ENCODE measurements at regions not wholly inside any gene's neighbourhood (a gene's known extent, or its start where the extent isn't known, plus 50 kb on each side); places are given as distances from the start of the nearest gene placed in this dataset.

- no peaks in the 10 kb centered on the region for H3K4me1 ChIP-seq
- H3K27ac ChIP-seq = no peak overlapping the region
- TF ChIP-seq POLR2A (IDR thresholded peaks at IDR 0.05) (no peak), POLR2AphosphoS5 (IDR thresholded peaks at IDR 0.05) (no peak), CTCF (IDR thresholded peaks at IDR 0.05) (no peak)
- no peaks in the 10 kb centered on the region for H3K9me3 ChIP-seq
- intact Hi-C loops (cut with DNase I; ENCODE audit: low total_unique reads) = no loop called here
- no peaks in the 10 kb centered on the region for H3K36me3 ChIP-seq
- no peaks in the 10 kb centered on the region for H3K27me3 ChIP-seq
- no peak for DNase-seq (ENCODE audit: low spot score in 2 of 2)
- no peak overlapping the region for H3K4me3 ChIP-seq
Observed at GRCh38 chr5:153907170-153907775, 131.4 kb downstream of the FAM114A2 start.

- intact Hi-C loops (cut with DNase I; ENCODE audit: low total_unique reads) = no loop called here
- Histone ChIP-seq H3K27ac (no peak overlapping the region), H3K36me3 (no peaks in the 10 kb centered on the region), H3K4me1 (no peaks in the 10 kb centered on the region), H3K9me3 (no peaks in the 10 kb centered on the region), H3K27me3 (no peaks in the 10 kb centered on the region), H3K4me3 (no peak overlapping the region)
- no peak for TF ChIP-seq CTCF (IDR thresholded peaks at IDR 0.05)
- no peak for TF ChIP-seq POLR2A (IDR thresholded peaks at IDR 0.05)
- no peak for DNase-seq (ENCODE audit: low spot score in 2 of 2)
Observed at GRCh38 chr5:153905219-153905618, 133.5 kb downstream of the FAM114A2 start.

GRCh38 chr5:153903321-153903720 is 135.4 kb downstream of the FAM114A2 start:
- H3K4me1 ChIP-seq = no peaks in the 10 kb centered on the region
- no peaks in the 10 kb centered on the region for H3K36me3 ChIP-seq
- no peaks in the 10 kb centered on the region for H3K9me3 ChIP-seq
- H3K27ac ChIP-seq = no peak overlapping the region
- DNase-seq (ENCODE audit: low spot score in 2 of 2) = no peak
- intact Hi-C loops (cut with DNase I; ENCODE audit: low total_unique reads) = no loop called here
- H3K27me3 ChIP-seq = no peaks in the 10 kb centered on the region
- H3K4me3 ChIP-seq = no peak overlapping the region
- TF ChIP-seq CTCF (IDR thresholded peaks at IDR 0.05) (no peak), POLR2A (IDR thresholded peaks at IDR 0.05) (no peak), POLR2AphosphoS5 (IDR thresholded peaks at IDR 0.05) (no peak)

- H3K36me3 ChIP-seq = no peaks in the 10 kb centered on the region
- no peaks in the 10 kb centered on the region for H3K27me3 ChIP-seq
- no peaks in the 10 kb centered on the region for H3K4me1 ChIP-seq
- no peak for DNase-seq (ENCODE audit: low spot score in 2 of 2)
- H3K27ac ChIP-seq = peak overlapping the region; percentile 46 to 79
- TF ChIP-seq POLR2AphosphoS5 (IDR thresholded peaks at IDR 0.05) (no peak), CTCF (IDR thresholded peaks at IDR 0.05) (no peak), POLR2A (IDR thresholded peaks at IDR 0.05) (no peak)
- H3K9me3 ChIP-seq = no peaks in the 10 kb centered on the region
- H3K4me3 ChIP-seq = no peak overlapping the region
- intact Hi-C loops (cut with DNase I; ENCODE audit: low total_unique reads) = no loop called here
Observed at GRCh38 chr5:153902016-153902415, 136.7 kb downstream of the FAM114A2 start.

GRCh38 chr5:153901449-153901848 is 137.3 kb downstream of the FAM114A2 start:
- Histone ChIP-seq H3K27ac (peak overlapping the region; percentile 46 to 79), H3K4me3 (no peak overlapping the region), H3K36me3 (no peaks in the 10 kb centered on the region), H3K9me3 (no peaks in the 10 kb centered on the region), H3K27me3 (no peaks in the 10 kb centered on the region), H3K4me1 (no peaks in the 10 kb centered on the region)
- no peak for TF ChIP-seq CTCF (IDR thresholded peaks at IDR 0.05)
- no peak for TF ChIP-seq POLR2A (IDR thresholded peaks at IDR 0.05)
- TF ChIP-seq POLR2AphosphoS5 (IDR thresholded peaks at IDR 0.05) = no peak
- DNase-seq (ENCODE audit: low spot score in 2 of 2) = no peak
- intact Hi-C loops (cut with DNase I; ENCODE audit: low total_unique reads) = no loop called here

Data from breast epithelium (tissue), 4 donors.